Nephron progenitor cell (in vitro differentiated cells): ENCODE measurements at regions not wholly inside any gene's neighbourhood (a gene's known extent, or its start where the extent isn't known, plus 50 kb on each side); places are given as distances from the start of the nearest gene placed in this dataset.
"Not testable (repeated sequence)": the region's sequence is repeated elsewhere in the genome, so short reads cannot be mapped to it uniquely, and the experiment has no call there.

Experiments
- DNase-seq: peaks from one replicate; pipeline ENCODE4 v3.0.0; 2021
- H3K27ac Mint-ChIP-seq: 2 replicates; pipeline ENCODE4 v1.8.0; 2021; ENCODE audit warnings: mild to moderate bottlenecking, moderate library complexity, mixed read lengths
- H3K27me3 Mint-ChIP-seq: 2 replicates; pipeline ENCODE4 v1.8.0; 2021; ENCODE audit warnings: mild to moderate bottlenecking, low read depth, mixed read lengths; ENCODE audit not compliant: poor library complexity
- H3K36me3 Mint-ChIP-seq: 2 replicates; pipeline ENCODE4 v1.8.0; 2021; ENCODE audit warnings: low read depth, mixed read lengths
- H3K4me1 Mint-ChIP-seq: 2 replicates; pipeline ENCODE4 v1.8.0; 2021; ENCODE audit warnings: mixed read lengths
- H3K4me3 Mint-ChIP-seq: 2 replicates; pipeline ENCODE4 v1.8.0; 2021; ENCODE audit warnings: mild to moderate bottlenecking, moderate library complexity, mixed read lengths
- H3K9me3 Mint-ChIP-seq: 2 replicates; pipeline ENCODE4 v1.8.0; 2021; ENCODE audit warnings: mild to moderate bottlenecking, moderate library complexity, mixed read lengths
- TF ChIP-seq, protein P1 (sequence below): fragments of 200-600 bp; sonication (generic); IDR thresholded peaks from 2 replicates; pipeline ENCODE4 v1.5.0; 2021; ENCODE audit warnings: antibody characterized with exemption

DNA sequence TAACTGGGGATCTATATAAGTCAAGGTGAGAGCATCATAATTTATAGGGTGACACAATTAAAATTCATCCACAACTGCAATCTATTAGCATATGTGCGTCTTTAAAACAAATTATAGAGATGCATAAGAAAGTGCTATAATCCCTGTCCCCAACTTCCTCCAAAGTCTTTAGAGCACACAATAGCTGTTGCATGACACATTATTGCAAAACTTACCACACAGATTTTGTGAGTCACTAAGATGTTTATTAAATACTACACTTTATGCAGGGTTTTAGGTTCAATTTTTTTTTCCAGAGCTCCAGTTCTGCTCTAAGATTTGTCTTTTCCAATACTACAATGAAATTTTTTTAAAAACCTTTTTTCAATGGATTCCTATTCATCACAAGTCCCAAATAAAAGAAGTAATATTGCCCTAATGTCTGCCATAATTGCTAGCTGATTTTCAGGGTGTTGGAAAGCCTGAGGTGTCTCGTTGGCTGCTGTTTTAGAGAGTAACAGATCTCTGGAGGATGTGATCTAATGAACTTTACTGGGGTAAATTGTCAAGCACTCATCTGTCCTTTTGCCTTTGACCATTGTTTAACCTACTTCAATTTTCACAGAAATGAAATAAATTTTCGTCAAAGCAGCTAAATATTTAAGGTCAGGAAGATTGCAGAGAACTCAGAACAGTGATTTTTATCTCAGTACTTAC, 250.5 kb upstream of the NETO1 start:
- Mint-ChIP-seq H3K27me3 (no peaks in the 10 kb centered on the region), H3K4me3 (no peak overlapping the region), H3K36me3 (no peaks in the 10 kb centered on the region), H3K27ac (no peak overlapping the region), H3K4me1 (no peaks in the 10 kb centered on the region), H3K9me3 (no peaks in the 10 kb centered on the region)
- DNase-seq = no peak
- TF ChIP-seq, protein P1, sequence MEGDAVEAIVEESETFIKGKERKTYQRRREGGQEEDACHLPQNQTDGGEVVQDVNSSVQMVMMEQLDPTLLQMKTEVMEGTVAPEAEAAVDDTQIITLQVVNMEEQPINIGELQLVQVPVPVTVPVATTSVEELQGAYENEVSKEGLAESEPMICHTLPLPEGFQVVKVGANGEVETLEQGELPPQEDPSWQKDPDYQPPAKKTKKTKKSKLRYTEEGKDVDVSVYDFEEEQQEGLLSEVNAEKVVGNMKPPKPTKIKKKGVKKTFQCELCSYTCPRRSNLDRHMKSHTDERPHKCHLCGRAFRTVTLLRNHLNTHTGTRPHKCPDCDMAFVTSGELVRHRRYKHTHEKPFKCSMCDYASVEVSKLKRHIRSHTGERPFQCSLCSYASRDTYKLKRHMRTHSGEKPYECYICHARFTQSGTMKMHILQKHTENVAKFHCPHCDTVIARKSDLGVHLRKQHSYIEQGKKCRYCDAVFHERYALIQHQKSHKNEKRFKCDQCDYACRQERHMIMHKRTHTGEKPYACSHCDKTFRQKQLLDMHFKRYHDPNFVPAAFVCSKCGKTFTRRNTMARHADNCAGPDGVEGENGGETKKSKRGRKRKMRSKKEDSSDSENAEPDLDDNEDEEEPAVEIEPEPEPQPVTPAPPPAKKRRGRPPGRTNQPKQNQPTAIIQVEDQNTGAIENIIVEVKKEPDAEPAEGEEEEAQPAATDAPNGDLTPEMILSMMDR = no peak

DNA sequence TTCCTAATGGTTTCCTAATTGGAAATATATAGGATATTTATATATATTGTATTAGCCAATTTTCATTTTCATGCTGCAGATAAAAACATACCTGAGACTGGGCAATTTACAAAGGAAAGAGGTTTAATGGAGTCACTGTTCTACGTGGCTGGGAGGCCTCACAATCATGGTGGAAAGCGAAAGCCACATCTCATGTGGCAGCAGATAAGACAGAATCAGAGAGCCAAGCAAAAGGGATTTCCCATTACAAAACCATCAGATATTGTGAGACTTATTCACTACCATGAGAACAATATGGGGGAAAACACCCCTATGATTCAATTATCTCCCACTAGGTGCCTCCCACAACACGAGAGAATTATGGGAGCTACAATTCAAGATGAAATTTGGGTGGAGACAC, 242.5 kb upstream of the NETO1 start:
- no peaks in the 10 kb centered on the region for H3K27me3 Mint-ChIP-seq

DNA sequence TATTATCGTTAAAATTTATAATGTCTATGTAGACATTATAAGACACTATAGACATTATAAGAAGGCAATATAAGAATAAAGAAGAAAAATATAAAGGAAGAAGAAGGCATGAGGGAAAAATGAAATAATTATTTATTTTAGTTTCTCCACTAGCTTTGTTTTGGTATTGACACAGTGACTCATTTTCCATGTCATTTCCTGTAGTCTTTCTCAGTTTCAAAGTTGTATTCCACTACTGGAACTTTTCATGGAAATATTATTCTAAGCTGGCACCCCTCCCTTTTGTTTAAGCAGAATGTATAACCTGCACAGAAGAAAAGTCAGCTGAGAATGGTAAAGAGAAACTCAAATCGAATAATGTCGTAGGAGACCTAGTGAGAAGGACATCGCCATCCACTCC, 234.2 kb upstream of the NETO1 start:
- Mint-ChIP-seq H3K36me3 (no peaks in the 10 kb centered on the region), H3K27ac (no peak overlapping the region), H3K9me3 (no peaks in the 10 kb centered on the region), H3K4me3 (no peak overlapping the region), H3K27me3 (no peaks in the 10 kb centered on the region), H3K4me1 (no peaks in the 10 kb centered on the region)
- DNase-seq = no peak
- TF ChIP-seq, protein P1 = no peak

More for the DNA sequence above, 242.5 kb upstream of the NETO1 start:
- H3K4me3 Mint-ChIP-seq = no peak overlapping the region
- H3K9me3 Mint-ChIP-seq = no peaks in the 10 kb centered on the region
- no peak for DNase-seq
- TF ChIP-seq, protein P1 = no peak
- H3K27ac Mint-ChIP-seq = no peak overlapping the region
- no peaks in the 10 kb centered on the region for H3K4me1 Mint-ChIP-seq
- H3K36me3 Mint-ChIP-seq = no peaks in the 10 kb centered on the region

- H3K4me3 Mint-ChIP-seq, H3K9me3 Mint-ChIP-seq, H3K36me3 Mint-ChIP-seq, H3K4me1 Mint-ChIP-seq, DNase-seq, H3K27ac Mint-ChIP-seq, H3K27me3 Mint-ChIP-seq: not testable (repeated sequence)
Observed at GRCh38 chr18:73101491-73101890, 233.7 kb upstream of the NETO1 start.

DNA sequence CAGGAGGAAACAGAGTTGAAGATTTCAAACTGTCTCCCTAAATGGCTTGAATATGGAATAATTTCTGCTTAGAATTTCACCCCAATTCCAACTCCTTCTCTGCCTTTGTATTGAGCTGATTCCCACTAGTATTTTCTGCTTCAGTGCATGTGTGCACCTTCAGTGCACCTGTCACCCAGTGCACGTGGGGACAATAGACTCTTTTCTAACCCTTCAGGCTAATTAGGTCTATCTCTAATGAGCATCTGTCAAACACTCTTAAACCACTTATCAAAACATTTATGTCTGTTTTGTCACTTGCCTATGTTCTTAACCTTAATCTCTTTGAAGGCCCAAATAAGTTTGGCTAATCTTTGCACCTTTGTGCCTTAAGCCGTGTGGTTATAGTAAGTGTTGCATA, 232.0 kb upstream of the NETO1 start:
- no peaks in the 10 kb centered on the region for H3K9me3 Mint-ChIP-seq
- H3K4me1 Mint-ChIP-seq = no peaks in the 10 kb centered on the region
- no peaks in the 10 kb centered on the region for H3K36me3 Mint-ChIP-seq
- no peak overlapping the region for H3K27ac Mint-ChIP-seq
- DNase-seq = no peak
- H3K4me3 Mint-ChIP-seq = no peak overlapping the region
- TF ChIP-seq, protein P1 = no peak
- H3K27me3 Mint-ChIP-seq = no peaks in the 10 kb centered on the region

DNA sequence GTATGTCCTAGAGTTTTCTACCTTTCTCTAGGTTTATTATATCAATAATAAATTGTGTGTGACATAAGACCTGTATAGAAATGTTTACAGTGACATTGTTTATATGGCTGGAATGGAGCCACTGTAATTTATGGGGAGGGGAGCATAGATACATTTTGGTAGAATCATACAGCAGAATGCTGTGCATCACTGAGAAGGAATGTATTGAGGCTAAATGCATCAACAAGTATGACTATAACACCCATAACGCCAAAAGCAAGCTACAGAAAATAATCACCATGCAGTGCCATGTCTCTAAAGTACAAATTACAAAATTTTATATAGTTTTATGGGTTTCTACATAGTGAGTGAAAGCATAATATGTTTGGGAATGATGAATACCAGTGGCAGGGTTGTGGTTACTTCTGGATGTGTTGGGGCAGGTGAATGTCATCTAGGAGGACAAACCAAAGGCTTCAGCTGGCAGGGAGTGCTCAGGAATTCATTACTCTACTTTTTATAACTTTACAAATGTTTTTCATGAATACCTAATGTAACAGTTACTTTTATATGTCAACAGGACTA, 226.0 kb upstream of the NETO1 start:
- H3K27me3 Mint-ChIP-seq = no peaks in the 10 kb centered on the region
- H3K4me1 Mint-ChIP-seq = no peaks in the 10 kb centered on the region
- no peak overlapping the region for H3K27ac Mint-ChIP-seq
- TF ChIP-seq, protein P1 = no peak
- H3K4me3 Mint-ChIP-seq = no peak overlapping the region
- no peaks in the 10 kb centered on the region for H3K36me3 Mint-ChIP-seq
- DNase-seq = no peak
- H3K9me3 Mint-ChIP-seq = peaks cover 14% of the 10 kb centered on the region
